Fibroblast of villous mesenchyme (primary cell): ENCODE measurements at regions not wholly inside any gene's neighbourhood (a gene's known extent, or its start where the extent isn't known, plus 50 kb on each side); places are given as distances from the start of the nearest gene placed in this dataset.

Experiments
- DNase-seq: peaks from one replicate; pipeline ENCODE4 v3.0.0-alpha.2; 2010; ENCODE audit warnings: low read depth
- H3K4me3 ChIP-seq: 2 replicates; pipeline ENCODE4 v1.5.1; 2011; ENCODE audit warnings: low read depth, mild to moderate bottlenecking, low read length
- CTCF ChIP-seq: IDR thresholded peaks from 2 replicates; pipeline ENCODE4 v1.5.1; 2012; ENCODE audit warnings: low read depth, mild to moderate bottlenecking, low read length; ENCODE audit not compliant: insufficient read depth

- H3K4me3 ChIP-seq, result no peak overlapping the region
- no peak for DNase-seq
- no peak for TF ChIP-seq CTCF
These were observed 248.2 kb upstream of the IGF1R start for GRCh38 chr15:98400120-98400519.

GRCh38 chr15:98401029-98401428 is 247.3 kb upstream of the IGF1R start:
- DNase-seq, result no peak
- H3K4me3 ChIP-seq, result no peak overlapping the region
- no peak for TF ChIP-seq CTCF

- TF ChIP-seq CTCF, result no peak
- DNase-seq, result no peak
These were observed 245.9 kb upstream of the IGF1R start for GRCh38 chr15:98402486-98402885.

GRCh38 chr15:98403169-98403568 is 245.2 kb upstream of the IGF1R start:
- no peak for TF ChIP-seq CTCF
- DNase-seq, result no peak
- no peak overlapping the region for H3K4me3 ChIP-seq

More at GRCh38 chr15:98402486-98402885, 245.9 kb upstream of the IGF1R start:
- H3K4me3 ChIP-seq, result no peak overlapping the region

- no peak overlapping the region for H3K4me3 ChIP-seq
- TF ChIP-seq CTCF, result no peak
- DNase-seq, result no peak
These were observed 244.8 kb upstream of the IGF1R start for GRCh38 chr15:98403569-98403968.

GRCh38 chr15:98405013-98405412 is 243.3 kb upstream of the IGF1R start:
- no peak overlapping the region for H3K4me3 ChIP-seq
- DNase-seq, result no peak
- no peak for TF ChIP-seq CTCF

- H3K4me3 ChIP-seq, result no peak overlapping the region
- no peak for DNase-seq
- no peak for TF ChIP-seq CTCF
These were observed 240.1 kb upstream of the IGF1R start for GRCh38 chr15:98408231-98408630.
